ELR (cell line): ENCODE measurements at regions not wholly inside any gene's neighbourhood (a gene's known extent, or its start where the extent isn't known, plus 50 kb on each side); places are given as distances from the start of the nearest gene placed in this dataset.

ENCODE experiments used
- DNase-seq: peaks from one replicate; pipeline ENCODE4 v3.0.0-alpha.2; 2015; ENCODE audit warnings: low read depth

DNA sequence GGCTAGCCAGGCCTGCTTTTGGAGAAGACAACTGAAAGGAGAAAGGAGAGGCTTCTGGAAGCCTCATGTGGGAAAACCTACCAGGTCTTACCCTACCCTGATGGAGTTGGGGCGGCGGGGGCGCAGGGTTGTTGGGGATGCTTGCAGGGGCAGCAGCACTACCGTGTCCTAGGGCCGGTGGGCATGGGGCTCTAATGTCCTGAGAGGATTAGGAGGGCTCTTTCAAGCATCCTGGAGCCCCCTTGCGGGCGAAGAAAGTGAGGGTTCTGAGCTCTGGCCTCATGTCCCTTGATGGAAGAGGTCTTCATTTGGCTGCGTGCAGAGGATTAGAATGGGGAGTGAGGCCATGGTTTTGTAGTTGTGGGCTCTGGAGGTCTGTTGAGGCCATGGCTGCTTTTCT lies 86.9 kb upstream of the PITX1 start:
- DNase-seq, result no peak

DNA sequence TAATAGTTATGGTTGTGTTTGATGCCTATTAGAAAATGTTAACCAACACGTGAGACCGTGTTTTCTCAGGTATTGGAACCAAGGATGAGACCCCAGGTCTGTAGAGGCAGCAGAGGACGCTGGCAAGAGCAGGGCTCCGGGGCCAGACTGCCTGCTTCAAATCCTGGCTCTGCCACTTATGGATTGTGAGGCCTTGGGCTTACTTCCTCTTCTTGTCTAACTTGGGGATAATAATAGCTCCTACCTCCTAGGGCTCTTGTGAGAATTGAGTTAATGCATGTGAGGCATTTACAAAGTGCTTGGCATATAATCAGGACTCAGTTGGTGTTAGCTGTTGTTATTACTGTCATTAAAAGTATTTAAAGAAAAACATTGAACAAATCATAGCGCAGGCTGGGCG lies 85.5 kb upstream of the PITX1 start:
- DNase-seq, result no peak

GRCh38 chr5:135117590-135117989 lies 83.6 kb upstream of the PITX1 start:
- DNase-seq, result no peak

GRCh38 chr5:135116160-135116561 lies 82.1 kb upstream of the PITX1 start:
- no peak for DNase-seq

GRCh38 chr5:135115591-135115990 lies 81.6 kb upstream of the PITX1 start:
- DNase-seq, result no peak

DNA sequence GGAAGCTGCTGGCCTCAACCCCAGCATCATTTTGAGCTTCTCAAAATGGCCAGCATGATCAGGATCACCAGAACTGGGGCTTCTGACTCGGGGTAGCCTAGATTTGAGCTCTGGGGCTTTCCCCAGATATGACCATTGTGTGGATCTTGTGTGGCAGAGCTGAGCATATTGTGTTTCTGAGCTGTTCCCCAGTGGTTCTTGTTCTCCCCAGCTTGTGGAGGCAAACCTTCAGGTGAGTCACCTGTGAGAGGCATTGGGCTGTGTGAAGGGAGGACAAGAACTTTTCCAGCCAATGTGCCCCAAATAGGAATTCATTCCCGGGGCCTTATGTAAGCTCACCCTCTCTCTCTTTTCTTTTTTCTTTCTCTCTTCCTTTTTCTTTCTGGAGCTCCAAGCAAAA lies 80.7 kb upstream of the PITX1 start:
- no peak for DNase-seq

DNA sequence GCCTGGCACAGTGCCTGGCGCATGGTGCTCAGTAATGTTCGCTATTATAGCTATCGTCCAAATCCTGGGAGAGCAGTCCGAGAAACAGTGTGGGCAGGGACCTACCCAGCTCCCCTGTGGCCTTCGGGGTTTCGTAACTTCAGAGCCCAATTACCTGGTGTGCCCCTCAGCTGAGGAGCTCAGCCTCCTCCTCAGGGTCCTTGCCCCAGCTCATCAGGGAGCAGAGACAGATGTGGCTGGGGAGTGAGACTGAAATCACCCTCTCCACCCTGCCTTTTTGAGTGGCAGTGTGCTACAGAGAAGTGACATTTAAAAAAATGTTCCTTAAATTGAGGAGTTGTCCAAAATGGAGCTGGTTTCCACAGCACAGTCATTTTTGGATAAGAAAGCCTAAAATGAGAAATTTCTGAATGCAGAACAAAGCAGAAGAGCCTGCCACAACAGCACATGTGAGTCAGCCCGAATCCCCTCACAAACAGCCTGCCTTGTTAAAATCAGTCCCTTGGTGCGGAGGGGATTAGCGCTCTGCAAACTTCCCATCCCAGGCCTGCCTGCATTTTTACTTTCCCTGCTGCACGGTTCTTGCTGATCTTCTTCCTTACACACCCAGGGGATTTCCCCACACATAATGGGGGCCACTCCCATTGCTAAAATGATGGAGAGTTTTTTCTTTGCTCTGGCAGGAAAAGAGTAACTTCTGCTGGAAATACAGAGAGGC lies 78.1 kb upstream of the PITX1 start:
- DNase-seq, result no peak

- no peak for DNase-seq
Observed at GRCh38 chr5:135110785-135111596, 77.0 kb upstream of the PITX1 start.

DNA sequence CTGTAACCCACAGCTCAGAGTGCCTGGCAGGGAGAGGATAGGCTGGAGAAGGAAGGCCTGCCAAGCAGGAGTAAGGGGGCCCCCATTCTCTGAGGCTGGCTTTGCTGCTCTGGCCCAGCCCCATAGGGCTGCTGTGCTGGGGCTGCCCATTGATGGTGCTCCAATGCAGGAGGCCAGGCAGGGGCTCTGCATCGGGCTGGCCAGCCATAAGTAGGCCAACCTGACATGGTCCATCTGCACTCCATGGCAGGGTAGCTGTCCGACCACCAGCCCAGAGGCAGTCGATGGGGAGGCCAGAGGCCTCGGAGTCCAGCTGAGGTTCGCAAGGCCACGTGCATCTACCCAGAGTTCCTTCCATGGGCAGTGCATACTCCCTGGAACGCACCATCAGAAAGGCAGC lies 75.0 kb upstream of the PITX1 start:
- DNase-seq, result no peak

DNA sequence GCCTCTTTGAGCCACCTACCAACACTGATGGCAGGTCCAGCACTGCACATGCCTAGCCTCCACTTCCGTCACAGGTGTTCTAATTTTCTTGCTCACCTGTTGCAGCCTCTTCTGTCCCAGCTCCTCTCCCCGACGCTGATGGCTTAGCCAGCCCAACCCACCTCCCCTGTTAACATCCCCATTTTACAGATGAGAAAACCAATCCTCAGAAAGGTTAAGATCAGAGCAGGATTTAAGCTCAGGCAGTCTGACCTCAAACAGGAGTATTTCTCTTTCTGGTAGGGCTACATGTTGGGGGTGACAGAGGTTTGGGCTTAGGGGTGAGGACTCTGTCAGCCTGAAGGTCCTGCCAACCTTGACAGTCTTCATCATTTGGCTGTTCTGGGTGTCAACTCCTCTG lies 74.5 kb upstream of the PITX1 start:
- no peak for DNase-seq

GRCh38 chr5:135107986-135108385 lies 74.0 kb upstream of the PITX1 start:
- no peak for DNase-seq

- peak; percentile 23 for DNase-seq
Observed at GRCh38 chr5:135106610-135107471, 72.8 kb upstream of the PITX1 start.

GRCh38 chr5:135106136-135106535 lies 72.1 kb upstream of the PITX1 start:
- DNase-seq, result no peak

- no peak for DNase-seq
Observed at GRCh38 chr5:135105105-135105484, 71.1 kb upstream of the PITX1 start.

- DNase-seq, result no peak
Observed at GRCh38 chr5:135103575-135103853, 69.5 kb upstream of the PITX1 start.

- no peak for DNase-seq
Observed at GRCh38 chr5:135102716-135103574, 68.9 kb upstream of the PITX1 start.

DNA sequence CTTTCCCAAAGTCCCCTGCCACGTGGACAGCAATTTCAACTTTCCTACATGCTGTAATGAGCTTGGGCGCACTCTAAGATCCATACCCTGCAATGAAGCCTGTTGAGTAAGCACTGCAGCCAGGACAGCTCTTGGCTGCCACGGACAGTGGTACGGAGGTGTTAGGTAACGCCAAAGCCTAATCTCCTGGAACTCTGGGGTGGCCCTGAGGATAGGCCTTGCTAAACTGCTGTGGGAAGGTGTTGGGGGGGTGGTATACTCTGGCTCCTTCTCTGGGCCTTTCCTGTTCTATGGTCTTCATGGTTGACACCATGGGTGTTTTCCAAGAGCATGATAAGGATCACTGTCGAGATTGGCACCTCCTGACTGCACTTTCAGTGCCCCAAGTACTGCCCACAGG lies 66.4 kb upstream of the PITX1 start:
- no peak for DNase-seq

GRCh38 chr5:135100011-135100410 lies 66.0 kb upstream of the PITX1 start:
- DNase-seq, result no peak

DNA sequence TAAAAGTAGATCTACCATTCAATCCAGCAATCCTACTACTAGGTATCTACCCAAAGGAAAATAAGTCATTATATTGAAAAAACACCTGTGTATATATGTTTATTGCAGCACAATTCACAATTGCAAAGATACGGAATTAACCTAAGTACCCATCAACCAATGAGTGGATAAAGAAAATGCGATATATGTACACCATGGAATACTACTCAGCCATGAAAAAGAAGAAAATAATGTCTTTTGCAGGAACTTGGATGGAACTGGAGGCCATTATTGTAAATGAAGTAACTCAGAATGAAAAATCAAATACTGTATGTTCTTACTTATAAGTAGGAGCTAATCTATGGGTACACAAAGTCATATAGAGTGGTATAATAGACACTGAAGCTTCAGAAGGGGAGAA lies 63.4 kb upstream of the PITX1 start:
- no peak for DNase-seq

GRCh38 chr5:135095871-135096270 lies 61.8 kb upstream of the PITX1 start:
- DNase-seq, result no peak

- no peak for DNase-seq
Observed at GRCh38 chr5:135095052-135095715, 61.2 kb upstream of the PITX1 start.
